GM18526 (cell line): ENCODE measurements at regions not wholly inside any gene's neighbourhood (a gene's known extent, or its start where the extent isn't known, plus 50 kb on each side); places are given as distances from the start of the nearest gene placed in this dataset.

Experiments
- POLR2A ChIP-seq: IDR thresholded peaks from 3 replicates; pipeline ENCODE4 v1.6.1; 2011; ENCODE audit not compliant: insufficient read length; ENCODE audit errors: extremely low read depth

GRCh38 chr6:14313248-14313647 lies 195.7 kb downstream of the CD83 start:
- TF ChIP-seq POLR2A: no peak

DNA sequence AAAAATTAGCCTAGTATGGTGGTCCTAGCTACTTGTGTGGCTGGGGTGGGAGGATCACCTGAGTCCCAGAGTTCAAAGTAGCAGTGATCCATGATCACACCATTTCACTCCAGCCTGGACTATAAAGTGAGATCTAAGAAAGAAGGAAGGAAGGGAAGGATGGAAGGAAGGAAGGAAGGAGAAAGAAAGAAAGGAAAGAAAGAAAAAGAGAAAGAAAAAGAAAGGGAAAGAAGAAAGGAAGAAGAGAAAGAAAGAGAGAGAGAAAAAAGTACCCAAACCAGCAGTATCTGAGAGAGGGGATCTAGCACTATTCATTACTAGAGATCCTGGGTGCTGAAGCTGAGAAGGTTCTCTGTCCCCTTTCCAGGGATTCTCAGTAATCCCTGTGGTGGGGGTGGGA lies 197.8 kb downstream of the CD83 start:
- TF ChIP-seq POLR2A: no peak

DNA sequence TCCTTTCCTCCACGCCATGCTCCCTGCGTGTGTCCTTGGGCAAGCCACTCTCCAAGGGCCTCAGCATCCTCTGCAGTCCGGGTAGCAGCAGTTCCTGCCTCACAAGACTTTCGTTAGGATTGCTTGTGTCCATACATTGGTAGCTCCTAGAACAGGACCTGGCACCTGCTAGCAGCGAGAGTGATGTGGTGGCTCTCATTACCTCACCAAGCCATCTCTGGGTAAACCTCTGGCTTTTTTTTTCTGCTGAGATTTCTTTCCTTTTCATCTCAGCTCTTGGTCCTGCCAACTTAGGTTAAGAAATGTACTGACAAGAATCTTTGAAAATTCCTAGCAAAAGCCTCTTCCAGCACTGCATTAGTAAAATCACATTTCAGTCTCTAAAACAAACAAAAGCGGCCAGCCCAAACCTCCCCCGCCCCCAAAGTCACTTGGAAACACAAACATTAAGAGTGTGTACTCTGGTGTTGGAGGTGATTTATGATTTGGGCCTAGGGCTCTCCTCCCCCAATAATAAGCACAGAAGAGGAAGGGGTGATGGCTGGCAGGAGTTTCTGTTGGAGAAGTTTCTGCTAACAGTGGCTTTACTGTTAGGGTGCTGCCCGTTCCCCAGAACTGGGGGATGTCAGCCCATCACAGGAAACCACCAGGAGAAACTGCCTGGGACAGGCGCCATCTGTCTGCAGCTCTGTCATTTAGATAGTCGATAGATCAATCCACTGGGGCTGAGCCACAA lies 199.2 kb downstream of the CD83 start:
- TF ChIP-seq POLR2A: no peak

- no peak for TF ChIP-seq POLR2A
These were observed 199.9 kb downstream of the CD83 start for GRCh38 chr6:14317387-14317970.

DNA sequence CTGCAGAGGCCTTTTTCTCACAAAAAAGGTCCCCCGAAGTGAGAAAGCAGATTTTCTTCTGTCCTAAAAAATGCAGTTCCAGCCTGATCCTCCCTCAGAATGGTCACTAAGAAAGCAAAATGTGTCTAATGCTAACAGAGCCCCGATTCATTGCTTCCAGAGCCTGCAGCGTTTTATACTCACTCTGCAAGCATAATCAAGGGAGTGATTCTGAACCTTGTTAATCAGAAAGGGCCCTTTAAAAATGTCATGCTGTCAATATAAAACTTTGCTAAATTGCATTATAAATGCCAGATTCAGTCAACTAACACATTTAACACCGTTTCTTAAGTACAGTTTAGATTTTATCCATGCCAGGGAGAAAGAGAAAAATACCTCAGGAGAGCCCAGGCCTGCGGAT lies 202.8 kb downstream of the CD83 start:
- no peak for TF ChIP-seq POLR2A

DNA sequence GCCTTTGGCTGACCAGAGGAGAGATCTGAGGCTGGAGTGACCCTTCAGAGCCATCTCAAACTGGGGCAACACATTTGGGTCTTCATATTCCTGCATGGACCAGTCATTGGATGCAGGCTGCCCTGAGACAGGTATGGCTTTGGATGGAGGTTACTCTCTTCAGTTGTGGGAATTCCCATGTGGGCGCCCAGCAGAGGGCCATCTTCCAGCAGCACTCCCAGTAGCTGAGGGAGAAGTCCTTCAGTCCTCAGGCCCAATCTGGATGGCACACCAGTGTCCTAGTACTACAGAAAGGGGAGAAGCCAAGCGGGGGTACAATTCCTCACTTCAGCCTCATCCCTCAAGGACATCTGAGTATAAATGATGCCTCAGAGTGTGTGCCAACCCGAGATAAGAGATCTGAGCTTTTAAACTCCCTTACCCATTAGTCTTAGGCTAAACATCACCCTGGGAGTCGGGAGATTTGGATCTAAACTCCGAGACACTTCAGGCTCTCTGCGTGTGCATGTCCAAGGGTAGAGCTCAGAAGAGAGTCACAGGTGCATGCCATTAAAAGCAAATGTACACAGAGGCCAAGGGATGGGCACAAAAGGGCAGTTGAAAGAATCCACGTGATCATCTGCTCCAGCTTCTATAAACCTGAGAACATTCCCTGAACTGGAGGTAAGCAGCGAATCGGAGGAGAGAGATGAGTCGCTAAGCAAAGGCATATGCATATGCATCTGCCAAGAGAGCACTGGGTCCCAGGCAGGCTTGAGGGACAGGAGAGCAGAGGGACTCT lies 204.6 kb downstream of the CD83 start:
- no peak for TF ChIP-seq POLR2A

DNA sequence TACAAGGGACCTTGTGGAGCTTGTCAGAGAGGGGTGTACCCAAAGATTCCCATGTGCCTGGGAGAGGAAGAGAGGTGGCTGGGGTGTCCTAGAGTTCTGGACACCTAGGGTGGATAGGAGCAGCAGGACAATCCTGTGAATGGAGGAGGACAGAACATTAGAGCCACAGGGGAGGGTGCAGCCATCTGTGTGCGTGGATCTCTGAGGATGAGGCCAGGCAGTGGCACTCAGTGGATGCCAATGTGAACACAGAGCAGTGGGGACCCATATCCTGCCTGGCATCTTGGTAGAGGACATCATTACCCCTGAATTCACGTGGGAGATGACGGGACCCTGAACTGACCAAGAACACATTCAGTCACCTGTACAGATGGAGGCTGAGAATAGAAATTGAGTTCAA lies 205.3 kb downstream of the CD83 start:
- no peak for TF ChIP-seq POLR2A

GRCh38 chr6:14326774-14327173 lies 209.2 kb downstream of the CD83 start:
- TF ChIP-seq POLR2A: no peak

GRCh38 chr6:14328163-14328562 lies 210.6 kb downstream of the CD83 start:
- no peak for TF ChIP-seq POLR2A

GRCh38 chr6:14333556-14334305 lies 216.2 kb downstream of the CD83 start:
- TF ChIP-seq POLR2A: no peak

DNA sequence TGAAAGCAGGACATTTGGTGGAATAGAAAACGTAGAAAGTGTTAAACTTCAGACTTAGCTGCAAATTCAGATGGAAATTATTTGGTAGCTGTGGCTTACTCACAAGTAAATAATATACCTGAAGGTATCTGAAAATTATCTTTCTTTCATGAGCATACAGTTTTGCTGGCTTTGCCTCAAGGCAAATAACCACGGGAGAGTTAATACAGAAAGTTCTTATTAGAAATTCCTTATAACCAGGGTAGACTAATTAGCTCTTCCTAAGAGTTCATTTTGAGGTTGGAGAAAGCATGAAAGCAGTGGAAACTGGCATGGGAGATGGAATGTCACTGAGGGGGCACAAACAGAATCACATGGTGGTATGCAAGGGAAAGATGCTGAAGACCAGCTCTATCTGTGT lies 217.5 kb downstream of the CD83 start:
- TF ChIP-seq POLR2A: no peak

GRCh38 chr6:14337152-14337551 lies 219.6 kb downstream of the CD83 start:
- TF ChIP-seq POLR2A: no peak

DNA sequence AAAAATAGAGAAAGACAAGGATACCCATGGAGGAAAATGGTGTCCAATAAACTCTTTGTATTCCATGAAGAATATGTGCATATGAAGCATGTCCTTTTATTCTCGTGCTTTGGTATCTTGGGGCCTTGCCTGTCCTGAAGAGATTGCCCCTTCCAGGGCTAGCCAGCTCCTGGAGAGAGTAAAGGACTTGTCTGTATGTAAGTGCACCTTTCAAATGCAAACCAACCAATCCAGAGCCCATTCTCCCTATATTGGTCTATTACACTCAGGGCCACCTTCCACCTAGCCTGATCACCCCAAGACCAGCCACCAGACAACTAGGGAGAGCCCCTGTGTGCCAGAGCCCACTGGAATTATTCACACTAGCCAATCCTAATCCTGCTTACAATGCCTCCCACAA lies 221.6 kb downstream of the CD83 start:
- no peak for TF ChIP-seq POLR2A

DNA sequence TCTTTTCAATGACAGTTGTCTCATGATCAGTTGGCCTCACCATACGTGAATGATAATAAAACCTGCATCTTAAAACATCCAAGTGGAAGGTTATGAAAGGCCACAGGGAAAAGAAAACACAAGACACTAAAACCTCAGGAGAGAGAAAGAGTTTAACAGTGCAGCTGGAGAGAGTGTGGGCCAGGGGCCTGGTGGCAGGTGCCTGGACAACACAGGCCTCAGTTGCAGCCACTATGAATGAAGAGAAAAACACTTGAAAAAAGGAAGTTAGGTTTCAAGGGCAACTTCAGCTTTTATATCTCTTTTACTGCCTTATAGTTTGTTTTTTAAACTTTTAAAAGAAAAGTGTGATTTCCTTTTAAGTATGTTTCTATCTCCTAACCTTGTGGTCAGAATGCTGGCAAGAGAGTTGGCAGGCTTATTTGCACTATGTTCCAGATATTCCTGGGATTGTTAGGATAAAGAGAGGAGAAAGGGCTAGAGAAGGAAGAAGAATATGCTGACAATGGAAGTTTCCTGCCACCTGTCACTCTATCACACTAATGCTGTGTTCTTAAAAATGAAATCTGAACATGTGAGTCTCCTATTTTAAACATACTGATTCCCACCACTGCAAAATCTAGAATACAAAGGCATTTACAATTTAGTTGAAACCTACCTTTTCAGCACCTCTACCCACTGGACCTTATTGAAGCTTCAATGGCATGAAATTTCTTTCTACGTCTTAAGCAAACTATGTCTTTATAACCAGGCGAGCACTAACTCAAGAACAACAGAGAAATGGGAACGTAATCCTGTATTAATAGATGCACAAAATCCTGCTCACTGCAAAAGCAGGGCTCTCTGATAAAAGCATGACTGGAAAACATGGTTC lies 222.4 kb downstream of the CD83 start:
- no peak for TF ChIP-seq POLR2A

DNA sequence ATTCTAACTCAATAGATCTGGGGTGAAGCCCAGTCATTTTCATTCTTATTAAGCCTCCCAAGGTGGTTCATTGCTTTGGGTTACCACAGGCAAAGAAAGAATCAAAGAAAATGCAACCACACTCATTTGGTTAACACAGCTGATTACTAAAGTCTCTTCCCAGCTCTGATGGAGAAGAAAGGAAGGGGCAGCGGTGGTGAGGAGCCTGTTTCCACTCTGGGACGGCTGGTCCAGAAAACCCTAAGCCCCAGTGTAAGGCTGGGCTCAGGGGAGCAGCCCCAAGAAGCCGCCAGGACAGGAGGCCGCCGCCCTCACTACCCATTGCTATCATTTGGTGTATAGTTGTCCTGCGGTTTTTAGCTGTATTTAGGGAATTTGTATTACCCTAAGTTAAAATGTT lies 226.9 kb downstream of the CD83 start:
- no peak for TF ChIP-seq POLR2A
